ENCODE measurements at regions not wholly inside any gene's neighbourhood (a gene's known extent, or its start where the extent isn't known, plus 50 kb on each side); places are given as distances from the start of the nearest gene placed in this dataset.

- TF ChIP-seq, protein P1, sequence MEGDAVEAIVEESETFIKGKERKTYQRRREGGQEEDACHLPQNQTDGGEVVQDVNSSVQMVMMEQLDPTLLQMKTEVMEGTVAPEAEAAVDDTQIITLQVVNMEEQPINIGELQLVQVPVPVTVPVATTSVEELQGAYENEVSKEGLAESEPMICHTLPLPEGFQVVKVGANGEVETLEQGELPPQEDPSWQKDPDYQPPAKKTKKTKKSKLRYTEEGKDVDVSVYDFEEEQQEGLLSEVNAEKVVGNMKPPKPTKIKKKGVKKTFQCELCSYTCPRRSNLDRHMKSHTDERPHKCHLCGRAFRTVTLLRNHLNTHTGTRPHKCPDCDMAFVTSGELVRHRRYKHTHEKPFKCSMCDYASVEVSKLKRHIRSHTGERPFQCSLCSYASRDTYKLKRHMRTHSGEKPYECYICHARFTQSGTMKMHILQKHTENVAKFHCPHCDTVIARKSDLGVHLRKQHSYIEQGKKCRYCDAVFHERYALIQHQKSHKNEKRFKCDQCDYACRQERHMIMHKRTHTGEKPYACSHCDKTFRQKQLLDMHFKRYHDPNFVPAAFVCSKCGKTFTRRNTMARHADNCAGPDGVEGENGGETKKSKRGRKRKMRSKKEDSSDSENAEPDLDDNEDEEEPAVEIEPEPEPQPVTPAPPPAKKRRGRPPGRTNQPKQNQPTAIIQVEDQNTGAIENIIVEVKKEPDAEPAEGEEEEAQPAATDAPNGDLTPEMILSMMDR (IDR thresholded peaks at IDR 0.05): no peak
- no peak for TF ChIP-seq POLR2A (IDR thresholded peaks at IDR 0.05)
Observed at GRCh38 chr10:36053775-36054174, 411.7 kb upstream of the FZD8 start.

Data from Peyer's patch (tissue), 4 donors.